Activated CD8-positive, alpha-beta T cell treated with anti-CD3 and anti-CD28 coated beads, Interleukin-2, amount 10 ng/mL, durations not matched to agents 7 days and 5 days (primary cell): ENCODE measurements at regions not wholly inside any gene's neighbourhood (a gene's known extent, or its start where the extent isn't known, plus 50 kb on each side); places are given as distances from the start of the nearest gene placed in this dataset.
"Not testable (repeated sequence)": the region's sequence is repeated elsewhere in the genome, so short reads cannot be mapped to it uniquely, and the experiment has no call there.

Experiments used
- ATAC-seq: fragments of 150-1000 bp; cut with Tn5 transposase; one replicate; pipeline ENCODE4 v1.10.0; 2021; ENCODE audit warnings: moderate library complexity
- CTCF ChIA-PET: fragments of 350-600 bp; sonication (Branson Sonifier 250); formaldehyde crosslinking; loops from one replicate; lab custom pipeline; 2021; ENCODE audit warnings: antibody characterized with exemption; lab: Charles Lee
- POLR2A ChIA-PET: fragments of 350-600 bp; sonication (Branson Sonifier 250); formaldehyde crosslinking; loops from one replicate; lab custom pipeline; 2021; ENCODE audit warnings: antibody characterized with exemption; lab: Charles Lee
- DNase-seq: peaks from one replicate; pipeline ENCODE4 v3.0.0-alpha.2; 2020
- H3K27ac Mint-ChIP-seq: one replicate; pipeline ENCODE4 v1.8.0; 2021; ENCODE audit warnings: mild to moderate bottlenecking, mixed read lengths
- H3K27me3 Mint-ChIP-seq: one replicate; pipeline ENCODE4 v1.8.0; 2021; ENCODE audit warnings: low read depth, mixed read lengths
- H3K36me3 Mint-ChIP-seq: one replicate; pipeline ENCODE4 v1.8.0; 2021; ENCODE audit warnings: low read depth, mixed read lengths
- H3K4me1 Mint-ChIP-seq: one replicate; pipeline ENCODE4 v1.8.0; 2021; ENCODE audit warnings: low read depth, mixed read lengths
- H3K4me3 Mint-ChIP-seq: one replicate; pipeline ENCODE4 v1.8.0; 2021; ENCODE audit warnings: mild to moderate bottlenecking, mixed read lengths
- H3K9me3 Mint-ChIP-seq: one replicate; pipeline ENCODE4 v1.8.0; 2022; ENCODE audit warnings: mixed read lengths; ENCODE audit not compliant: insufficient read depth

DNA sequence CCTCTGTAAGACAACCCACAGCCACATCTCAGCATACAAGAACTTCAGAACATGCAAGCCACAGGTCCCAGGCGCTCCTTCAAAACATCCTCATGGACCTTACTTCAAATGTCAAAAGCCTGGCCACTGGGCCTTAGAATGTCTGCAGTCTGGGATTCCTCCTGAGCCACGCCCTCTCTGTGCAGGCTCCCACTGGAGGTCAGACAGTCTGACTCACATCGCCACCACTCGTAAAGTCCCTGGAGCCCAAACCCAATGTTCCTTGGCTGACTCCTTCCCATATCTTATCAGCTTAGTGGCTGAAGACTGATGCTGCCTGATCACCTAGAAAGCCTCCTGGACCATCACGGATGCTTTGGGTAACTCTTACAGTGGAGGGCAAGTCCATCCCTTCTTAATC is 591.3 kb upstream of the AMELY start:
- ChIA-PET CTCF (no interaction called here), POLR2A (no interaction called here)
- no peaks in the 10 kb centered on the region for H3K9me3 Mint-ChIP-seq
- ATAC-seq (no peak), DNase-seq (no peak)
- peaks cover under 1% of the 10 kb centered on the region for H3K27me3 Mint-ChIP-seq
- no peaks in the 10 kb centered on the region for H3K4me1 Mint-ChIP-seq
- H3K36me3 Mint-ChIP-seq, result no peaks in the 10 kb centered on the region
- no peak overlapping the region for H3K27ac Mint-ChIP-seq
- H3K4me3 Mint-ChIP-seq, result no peak overlapping the region

DNA sequence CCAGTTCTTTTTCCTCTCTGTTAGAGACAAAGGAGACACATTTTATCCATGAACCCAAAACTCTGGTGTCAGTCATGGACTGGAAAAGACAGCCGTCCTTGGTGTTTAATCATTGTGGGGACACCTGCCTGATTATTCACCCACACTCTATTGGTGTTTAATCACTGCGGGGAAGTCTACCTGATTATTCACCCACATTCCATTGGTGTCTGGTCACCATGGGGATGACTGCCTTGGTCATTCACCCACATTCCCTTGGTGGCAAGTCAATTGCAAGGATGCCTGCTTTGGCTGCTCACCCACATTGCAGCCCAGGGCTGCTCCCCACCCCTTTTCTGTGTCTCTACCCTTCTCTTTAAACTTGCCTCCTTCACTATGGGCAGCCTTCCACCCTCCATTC is 589.7 kb upstream of the AMELY start:
- Mint-ChIP-seq H3K4me3 (no peak overlapping the region), H3K36me3 (no peaks in the 10 kb centered on the region), H3K27ac (no peak overlapping the region), H3K9me3 (no peaks in the 10 kb centered on the region), H3K4me1 (no peaks in the 10 kb centered on the region), H3K27me3 (peaks cover 2% of the 10 kb centered on the region)
- DNase-seq (no peak), ATAC-seq (no peak)
- CTCF ChIA-PET, result no interaction called here
- POLR2A ChIA-PET, result no interaction called here

- no peak for DNase-seq
- Mint-ChIP-seq H3K4me3 (no peak overlapping the region), H3K4me1 (no peaks in the 10 kb centered on the region), H3K27ac (no peak overlapping the region), H3K27me3 (peaks cover 2% of the 10 kb centered on the region), H3K9me3 (no peaks in the 10 kb centered on the region), H3K36me3 (no peaks in the 10 kb centered on the region)
- ChIA-PET POLR2A (no interaction called here), CTCF (no interaction called here)
- ATAC-seq, result no peak
Observed at GRCh38 chrY:7496001-7496400, 584.4 kb upstream of the AMELY start.

- H3K27ac Mint-ChIP-seq, H3K27me3 Mint-ChIP-seq, POLR2A ChIA-PET, H3K4me3 Mint-ChIP-seq, ATAC-seq, CTCF ChIA-PET, DNase-seq, H3K36me3 Mint-ChIP-seq, H3K4me1 Mint-ChIP-seq, H3K9me3 Mint-ChIP-seq: not testable (repeated sequence)
Observed at GRCh38 chrY:7484455-7485285, 573.1 kb upstream of the AMELY start.

DNA sequence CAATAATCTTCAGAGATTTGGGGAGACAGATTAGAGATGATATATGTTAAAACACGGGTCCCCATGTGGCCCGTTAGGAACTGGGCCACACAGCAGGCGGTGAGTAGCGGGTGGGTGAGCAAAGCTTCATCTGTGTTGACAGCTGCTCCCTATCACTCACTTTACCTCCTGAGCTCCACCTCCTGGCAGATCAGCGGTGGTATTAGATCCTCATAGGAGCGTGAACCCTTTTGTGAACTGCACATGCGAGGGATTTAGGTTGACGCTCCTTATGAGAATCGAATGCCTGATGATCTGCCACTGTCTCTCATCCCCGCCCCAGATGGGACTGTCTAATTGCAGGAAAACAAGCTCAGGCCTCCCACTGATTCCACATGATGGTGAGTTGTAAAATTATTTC is 560.4 kb upstream of the AMELY start:
- H3K36me3 Mint-ChIP-seq, result no peaks in the 10 kb centered on the region
- no peak overlapping the region for H3K4me3 Mint-ChIP-seq
- no peak for DNase-seq
- ChIA-PET CTCF (no interaction called here), POLR2A (no interaction called here)
- no peak overlapping the region for H3K27ac Mint-ChIP-seq
- no peak for ATAC-seq
- H3K4me1 Mint-ChIP-seq, result peaks cover 3% of the 10 kb centered on the region
- H3K27me3 Mint-ChIP-seq, result no peaks in the 10 kb centered on the region
- no peaks in the 10 kb centered on the region for H3K9me3 Mint-ChIP-seq

DNA sequence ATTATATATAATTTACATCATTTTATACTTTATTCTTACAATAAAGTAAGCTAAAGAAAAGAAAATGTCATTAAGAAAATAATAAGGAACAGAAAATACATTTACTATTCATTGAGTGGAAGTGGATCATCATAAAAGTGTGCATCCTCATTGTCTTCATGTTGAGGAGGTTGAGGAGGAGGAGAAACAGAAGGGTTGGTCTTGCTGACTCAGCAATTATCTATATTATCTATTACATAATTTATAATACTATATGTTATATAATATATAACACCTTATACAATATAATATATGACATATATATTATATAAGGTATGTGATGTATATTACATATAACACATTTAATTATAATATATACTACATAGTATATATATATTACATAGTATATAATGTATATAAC is 558.5 kb upstream of the AMELY start:
- ChIA-PET POLR2A (no interaction called here), CTCF (no interaction called here)
- H3K36me3 Mint-ChIP-seq, result no peaks in the 10 kb centered on the region
- no peak overlapping the region for H3K27ac Mint-ChIP-seq
- DNase-seq, result no peak
- H3K27me3 Mint-ChIP-seq, result peaks cover 4% of the 10 kb centered on the region
- H3K4me1 Mint-ChIP-seq, result peaks cover 3% of the 10 kb centered on the region
- H3K9me3 Mint-ChIP-seq, result no peaks in the 10 kb centered on the region
- no peak overlapping the region for H3K4me3 Mint-ChIP-seq
- no peak for ATAC-seq

DNA sequence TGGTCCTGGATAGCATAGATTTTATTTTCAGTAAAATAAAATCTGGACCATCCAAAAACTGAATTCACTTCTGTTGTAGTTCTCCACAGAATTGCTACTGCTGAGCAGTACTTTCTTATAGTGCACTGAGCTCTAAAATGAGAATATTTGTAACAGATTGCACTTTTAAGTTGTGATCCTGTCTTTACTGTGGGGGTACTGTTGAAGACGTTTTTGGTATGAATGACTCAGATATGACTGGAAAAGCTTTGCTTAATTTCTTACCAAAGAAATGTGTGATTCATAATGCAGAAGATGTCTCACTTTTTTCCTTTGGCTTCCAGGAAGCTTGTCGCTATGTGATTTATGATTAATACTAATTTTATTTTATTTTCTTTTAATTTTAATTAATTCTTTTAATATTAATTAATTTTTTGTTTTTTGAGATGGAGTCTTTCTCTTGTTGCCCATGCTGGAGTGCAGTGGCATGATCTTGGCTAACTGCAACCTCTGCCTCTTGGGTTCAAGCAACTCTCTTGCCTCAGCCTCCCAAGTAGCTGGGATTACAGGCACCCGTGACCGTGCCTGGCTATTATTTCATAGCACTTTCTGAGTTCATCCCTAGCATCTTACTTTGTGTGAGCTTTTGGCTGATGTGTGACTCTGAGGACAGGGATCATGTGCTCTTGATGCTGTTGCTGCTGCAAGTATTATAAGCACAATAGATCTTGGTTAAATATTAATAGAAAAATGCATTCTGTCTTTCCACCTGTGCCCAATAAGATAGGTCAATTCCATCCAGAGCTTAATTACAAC is 557.6 kb upstream of the AMELY start:
- DNase-seq, result no peak
- no peaks in the 10 kb centered on the region for H3K9me3 Mint-ChIP-seq
- no peaks in the 10 kb centered on the region for H3K4me1 Mint-ChIP-seq
- no peak overlapping the region for H3K27ac Mint-ChIP-seq
- peaks cover 4% of the 10 kb centered on the region for H3K27me3 Mint-ChIP-seq
- POLR2A ChIA-PET, result no interaction called here
- no peaks in the 10 kb centered on the region for H3K36me3 Mint-ChIP-seq
- H3K4me3 Mint-ChIP-seq, result no peak overlapping the region
- CTCF ChIA-PET, result no interaction called here
- no peak for ATAC-seq

DNA sequence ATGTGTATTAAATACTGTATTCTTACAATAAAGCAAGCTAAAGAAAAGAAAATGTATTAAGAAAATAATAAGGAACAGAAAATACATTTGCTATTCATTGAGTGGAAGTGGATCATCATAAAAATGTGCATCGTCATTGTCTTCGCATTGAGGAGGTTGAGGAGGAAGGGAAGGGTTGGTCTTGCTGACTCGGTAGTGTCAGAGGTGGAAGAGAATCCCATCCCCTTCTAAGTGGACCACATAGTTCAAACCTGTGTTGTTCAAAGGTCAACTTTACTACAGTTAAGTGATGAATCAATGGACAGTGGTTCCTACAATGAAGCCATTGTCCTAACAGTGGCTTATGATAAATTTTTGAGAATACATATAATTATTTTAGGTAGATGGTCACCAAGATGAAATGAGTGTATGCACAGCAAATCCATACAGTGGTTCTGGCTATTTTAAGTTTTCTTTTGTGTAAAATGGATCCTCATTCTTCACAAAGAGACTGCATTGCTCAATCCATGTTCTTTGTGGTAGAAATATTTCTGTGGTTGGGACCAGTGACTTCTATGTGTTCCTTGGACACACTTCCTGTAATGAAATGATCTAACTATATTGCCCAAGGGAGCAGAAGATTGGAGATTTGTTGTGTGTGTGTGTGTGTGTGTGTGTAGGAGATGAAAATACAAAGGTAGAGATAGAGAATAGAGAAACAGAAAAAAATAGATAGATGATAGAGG is 556.4 kb upstream of the AMELY start:
- H3K4me1 Mint-ChIP-seq, result no peaks in the 10 kb centered on the region

DNA sequence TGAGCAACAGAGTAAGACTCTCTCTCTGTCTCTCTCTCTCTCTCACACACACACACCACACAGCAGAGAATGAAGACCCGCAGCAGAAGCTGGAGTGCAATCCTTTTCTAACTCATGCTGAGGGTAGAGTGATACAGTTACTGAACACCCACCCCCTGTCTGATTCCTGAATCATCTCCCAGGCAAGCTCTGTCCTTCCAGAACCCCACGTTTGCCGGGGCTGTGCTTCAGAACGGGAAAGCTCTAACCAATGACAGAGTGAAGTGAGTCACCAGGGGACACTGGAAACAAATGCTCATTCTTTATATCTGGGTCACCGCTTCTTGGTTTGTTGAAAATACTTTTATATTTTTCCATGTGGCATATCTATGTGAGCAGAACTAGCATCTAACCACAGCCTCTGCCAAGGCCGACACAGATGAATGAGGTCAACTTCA is 553.7 kb upstream of the AMELY start:
- POLR2A ChIA-PET, result no interaction called here
- H3K4me1 Mint-ChIP-seq, result no peaks in the 10 kb centered on the region
- peaks cover 4% of the 10 kb centered on the region for H3K27me3 Mint-ChIP-seq
- H3K27ac Mint-ChIP-seq, result no peak overlapping the region
- no peaks in the 10 kb centered on the region for H3K9me3 Mint-ChIP-seq
- H3K36me3 Mint-ChIP-seq, result no peaks in the 10 kb centered on the region
- CTCF ChIA-PET, result no interaction called here
- DNase-seq, result no peak
- ATAC-seq, result no peak
- no peak overlapping the region for H3K4me3 Mint-ChIP-seq

More for the DNA sequence above, 556.4 kb upstream of the AMELY start:
- no peaks in the 10 kb centered on the region for H3K36me3 Mint-ChIP-seq
- DNase-seq (no peak), ATAC-seq (no peak)
- CTCF ChIA-PET, result no interaction called here
- H3K27ac Mint-ChIP-seq, result no peak overlapping the region
- H3K9me3 Mint-ChIP-seq, result no peaks in the 10 kb centered on the region
- no peak overlapping the region for H3K4me3 Mint-ChIP-seq
- peaks cover 4% of the 10 kb centered on the region for H3K27me3 Mint-ChIP-seq
- POLR2A ChIA-PET, result no interaction called here

- ChIA-PET POLR2A (no interaction called here), CTCF (no interaction called here)
- ATAC-seq (no peak), DNase-seq (no peak)
- H3K27me3 Mint-ChIP-seq, result peaks cover 6% of the 10 kb centered on the region
- no peak overlapping the region for H3K27ac Mint-ChIP-seq
- no peak overlapping the region for H3K4me3 Mint-ChIP-seq
- no peaks in the 10 kb centered on the region for H3K9me3 Mint-ChIP-seq
- no peaks in the 10 kb centered on the region for H3K36me3 Mint-ChIP-seq
- H3K4me1 Mint-ChIP-seq, result no peaks in the 10 kb centered on the region
Observed at GRCh38 chrY:7464742-7465141, 553.2 kb upstream of the AMELY start.

- DNase-seq, result no peak
- ChIA-PET CTCF (no interaction called here), POLR2A (no interaction called here)
- peaks cover 7% of the 10 kb centered on the region for H3K27me3 Mint-ChIP-seq
- no peaks in the 10 kb centered on the region for H3K36me3 Mint-ChIP-seq
- H3K4me1 Mint-ChIP-seq, result no peaks in the 10 kb centered on the region
- H3K27ac Mint-ChIP-seq, result no peak overlapping the region
- no peaks in the 10 kb centered on the region for H3K9me3 Mint-ChIP-seq
- no peak for ATAC-seq
- no peak overlapping the region for H3K4me3 Mint-ChIP-seq
Observed at GRCh38 chrY:7463711-7464110, 552.2 kb upstream of the AMELY start.

GRCh38 chrY:7463196-7463595 is 551.6 kb upstream of the AMELY start:
- CTCF ChIA-PET, result no interaction called here
- no peak overlapping the region for H3K4me3 Mint-ChIP-seq
- POLR2A ChIA-PET, result no interaction called here
- H3K36me3 Mint-ChIP-seq, result no peaks in the 10 kb centered on the region
- no peaks in the 10 kb centered on the region for H3K4me1 Mint-ChIP-seq
- ATAC-seq (no peak), DNase-seq (no peak)
- H3K27ac Mint-ChIP-seq, result no peak overlapping the region
- H3K9me3 Mint-ChIP-seq, result no peaks in the 10 kb centered on the region
- peaks cover 7% of the 10 kb centered on the region for H3K27me3 Mint-ChIP-seq
